Osteocyte (in vitro differentiated cells): ENCODE measurements at regions not wholly inside any gene's neighbourhood (a gene's known extent, or its start where the extent isn't known, plus 50 kb on each side); places are given as distances from the start of the nearest gene placed in this dataset.

ENCODE experiments used
- DNase-seq: peaks from one replicate; pipeline ENCODE4 v3.0.0; 2021; ENCODE audit warnings: mixed read lengths; ENCODE audit not compliant: unreplicated experiment; ENCODE audit errors: extremely low spot score
- H3K27ac Mint-ChIP-seq: one replicate; pipeline ENCODE4 v1.8.0; 2021; ENCODE audit warnings: mild to moderate bottlenecking, mixed read lengths; ENCODE audit not compliant: unreplicated experiment
- H3K27me3 Mint-ChIP-seq: one replicate; pipeline ENCODE4 v1.8.0; 2021; ENCODE audit warnings: mixed read lengths; ENCODE audit not compliant: unreplicated experiment
- H3K36me3 Mint-ChIP-seq: one replicate; pipeline ENCODE4 v1.8.0; 2021; ENCODE audit warnings: mixed read lengths; ENCODE audit not compliant: unreplicated experiment
- H3K4me1 Mint-ChIP-seq: one replicate; pipeline ENCODE4 v1.8.0; 2021; ENCODE audit warnings: mixed read lengths; ENCODE audit not compliant: unreplicated experiment
- H3K4me3 Mint-ChIP-seq: one replicate; pipeline ENCODE4 v1.8.0; 2021; ENCODE audit warnings: mild to moderate bottlenecking, moderate library complexity, mixed read lengths; ENCODE audit not compliant: unreplicated experiment
- H3K9me3 Mint-ChIP-seq: one replicate; pipeline ENCODE4 v1.8.0; 2021; ENCODE audit warnings: mixed read lengths; ENCODE audit not compliant: unreplicated experiment
- TF ChIP-seq, protein P1 (sequence below): fragments of 200-600 bp; sonication (generic); IDR thresholded peaks from 2 replicates; pipeline ENCODE4 v1.5.0; 2021; ENCODE audit warnings: antibody characterized with exemption, mild to moderate bottlenecking, moderate library complexity

DNA sequence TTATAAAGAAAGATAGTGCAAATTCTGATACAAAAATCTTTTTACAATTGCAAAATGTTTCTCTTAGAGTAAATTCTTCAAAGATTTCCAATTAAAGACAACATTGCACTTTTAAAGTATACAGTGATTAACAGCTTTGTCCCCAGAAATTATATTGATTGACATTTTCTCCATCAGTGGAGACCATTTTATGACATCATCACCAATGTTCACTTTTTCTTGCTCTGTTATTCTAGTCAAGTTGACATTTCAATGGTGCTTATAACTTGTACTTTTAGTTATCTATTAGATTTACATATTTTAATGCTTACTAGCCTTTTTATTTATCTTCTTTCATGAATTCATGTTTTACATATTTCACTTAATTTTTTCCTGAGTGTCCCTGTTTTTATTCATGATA is 524.8 kb downstream of the HAO1 start:
- H3K27ac Mint-ChIP-seq, result no peak overlapping the region
- no peaks in the 10 kb centered on the region for H3K4me1 Mint-ChIP-seq
- no peaks in the 10 kb centered on the region for H3K36me3 Mint-ChIP-seq
- no peaks in the 10 kb centered on the region for H3K9me3 Mint-ChIP-seq
- TF ChIP-seq, protein P1, sequence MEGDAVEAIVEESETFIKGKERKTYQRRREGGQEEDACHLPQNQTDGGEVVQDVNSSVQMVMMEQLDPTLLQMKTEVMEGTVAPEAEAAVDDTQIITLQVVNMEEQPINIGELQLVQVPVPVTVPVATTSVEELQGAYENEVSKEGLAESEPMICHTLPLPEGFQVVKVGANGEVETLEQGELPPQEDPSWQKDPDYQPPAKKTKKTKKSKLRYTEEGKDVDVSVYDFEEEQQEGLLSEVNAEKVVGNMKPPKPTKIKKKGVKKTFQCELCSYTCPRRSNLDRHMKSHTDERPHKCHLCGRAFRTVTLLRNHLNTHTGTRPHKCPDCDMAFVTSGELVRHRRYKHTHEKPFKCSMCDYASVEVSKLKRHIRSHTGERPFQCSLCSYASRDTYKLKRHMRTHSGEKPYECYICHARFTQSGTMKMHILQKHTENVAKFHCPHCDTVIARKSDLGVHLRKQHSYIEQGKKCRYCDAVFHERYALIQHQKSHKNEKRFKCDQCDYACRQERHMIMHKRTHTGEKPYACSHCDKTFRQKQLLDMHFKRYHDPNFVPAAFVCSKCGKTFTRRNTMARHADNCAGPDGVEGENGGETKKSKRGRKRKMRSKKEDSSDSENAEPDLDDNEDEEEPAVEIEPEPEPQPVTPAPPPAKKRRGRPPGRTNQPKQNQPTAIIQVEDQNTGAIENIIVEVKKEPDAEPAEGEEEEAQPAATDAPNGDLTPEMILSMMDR, result no peak
- H3K27me3 Mint-ChIP-seq, result no peaks in the 10 kb centered on the region
- H3K4me3 Mint-ChIP-seq, result no peak overlapping the region
- no peak for DNase-seq

DNA sequence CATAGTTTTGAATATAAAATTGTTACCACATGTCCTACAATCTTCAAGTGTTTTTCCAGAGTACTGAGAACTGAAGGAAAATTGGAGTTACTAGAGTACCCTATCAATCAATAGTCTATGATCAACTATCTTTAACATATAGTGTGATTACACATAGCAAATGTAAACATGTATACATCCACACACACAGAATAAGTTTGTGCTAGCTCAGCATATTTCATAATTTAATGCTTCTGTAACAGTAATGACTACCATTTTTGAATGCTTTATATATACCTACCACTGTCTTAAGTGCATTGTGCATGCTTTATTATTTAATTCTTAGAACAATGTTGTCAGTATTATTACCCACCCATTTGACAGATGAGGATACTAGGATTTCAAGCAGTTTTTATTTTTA is 523.9 kb downstream of the HAO1 start:
- H3K4me3 Mint-ChIP-seq, result no peak overlapping the region
- no peaks in the 10 kb centered on the region for H3K4me1 Mint-ChIP-seq
- H3K36me3 Mint-ChIP-seq, result no peaks in the 10 kb centered on the region
- H3K9me3 Mint-ChIP-seq, result no peaks in the 10 kb centered on the region
- no peaks in the 10 kb centered on the region for H3K27me3 Mint-ChIP-seq
- DNase-seq, result no peak
- no peak overlapping the region for H3K27ac Mint-ChIP-seq
- TF ChIP-seq, protein P1, result no peak

DNA sequence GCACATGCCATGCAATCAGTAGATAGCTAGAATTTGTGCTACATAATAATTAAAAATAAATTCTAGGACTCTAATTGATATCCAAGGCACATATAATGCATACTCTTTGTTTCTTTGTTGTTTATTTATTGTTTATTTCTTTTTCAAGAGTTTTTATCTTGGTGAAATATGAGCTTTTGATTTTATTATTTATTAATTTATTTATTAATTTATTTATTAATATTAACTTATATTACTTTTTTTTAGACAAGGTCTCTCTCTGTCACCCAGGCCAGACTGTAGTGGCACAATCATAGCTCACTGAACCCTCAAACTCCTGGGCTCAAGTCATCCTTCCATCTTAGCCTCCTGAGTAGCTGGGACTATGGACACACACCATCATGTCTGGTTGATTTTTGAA is 519.9 kb downstream of the HAO1 start:
- H3K4me1 Mint-ChIP-seq, result no peaks in the 10 kb centered on the region
- no peak for DNase-seq
- H3K36me3 Mint-ChIP-seq, result no peaks in the 10 kb centered on the region
- H3K27me3 Mint-ChIP-seq, result no peaks in the 10 kb centered on the region
- H3K27ac Mint-ChIP-seq, result no peak overlapping the region
- no peaks in the 10 kb centered on the region for H3K9me3 Mint-ChIP-seq
- no peak overlapping the region for H3K4me3 Mint-ChIP-seq
- TF ChIP-seq, protein P1, result no peak

DNA sequence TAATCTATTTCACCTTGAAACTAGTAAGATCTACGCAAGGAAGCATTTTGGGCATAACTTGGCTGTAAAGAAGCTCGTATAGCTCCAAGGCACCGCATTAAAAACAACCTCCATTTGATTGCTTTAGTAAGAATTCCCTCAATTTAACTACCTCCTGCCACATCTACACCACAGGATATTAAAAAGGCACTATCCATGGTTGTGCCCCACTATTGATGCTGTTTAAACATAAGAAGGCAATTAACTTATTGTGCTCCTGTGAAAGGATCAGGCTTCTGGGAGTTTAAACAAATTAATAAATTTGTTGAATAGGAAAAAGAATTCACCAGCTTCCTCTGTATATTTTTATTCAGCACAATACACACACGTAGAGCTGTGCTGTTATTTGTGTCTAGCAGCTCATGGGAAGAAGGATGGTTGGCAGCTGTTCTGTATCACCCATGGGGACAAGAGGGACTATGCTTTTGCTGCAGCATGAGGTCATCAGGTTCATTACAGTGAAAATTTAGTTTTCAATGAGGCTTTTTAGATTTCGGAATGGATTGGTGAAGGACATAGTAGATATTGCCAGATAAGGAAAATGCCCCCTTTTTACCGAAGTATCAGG is 513.3 kb downstream of the HAO1 start:
- H3K9me3 Mint-ChIP-seq, result no peaks in the 10 kb centered on the region

DNA sequence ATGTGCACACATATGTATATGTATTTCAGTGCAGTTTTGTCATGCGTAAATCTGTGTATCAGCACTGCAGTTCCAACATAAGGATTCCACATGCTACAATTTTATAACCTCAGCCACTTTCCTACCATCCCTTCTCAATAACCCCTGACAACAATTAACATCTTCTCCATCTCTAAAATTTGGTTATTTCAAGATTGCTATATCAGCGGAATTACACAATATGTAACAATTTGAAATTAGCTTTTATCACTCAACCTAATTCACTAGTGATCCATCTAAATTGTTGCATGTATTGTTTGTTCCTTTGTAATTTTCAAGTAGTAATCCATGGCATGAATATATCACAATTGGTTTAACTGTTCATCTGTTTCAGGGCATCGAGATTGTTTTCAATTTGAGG is 511.3 kb downstream of the HAO1 start:
- TF ChIP-seq, protein P1, result no peak
- no peak overlapping the region for H3K4me3 Mint-ChIP-seq
- H3K4me1 Mint-ChIP-seq, result no peaks in the 10 kb centered on the region
- no peaks in the 10 kb centered on the region for H3K36me3 Mint-ChIP-seq
- H3K9me3 Mint-ChIP-seq, result no peaks in the 10 kb centered on the region
- DNase-seq, result no peak
- peaks cover 2% of the 10 kb centered on the region for H3K27me3 Mint-ChIP-seq
- H3K27ac Mint-ChIP-seq, result no peak overlapping the region

More for the DNA sequence above, 513.3 kb downstream of the HAO1 start:
- H3K4me3 Mint-ChIP-seq, result no peak overlapping the region
- no peak for DNase-seq
- H3K36me3 Mint-ChIP-seq, result no peaks in the 10 kb centered on the region
- H3K27me3 Mint-ChIP-seq, result peaks cover under 1% of the 10 kb centered on the region
- H3K4me1 Mint-ChIP-seq, result no peaks in the 10 kb centered on the region
- TF ChIP-seq, protein P1, result no peak
- no peak overlapping the region for H3K27ac Mint-ChIP-seq
